A549 (cell line): ENCODE measurements at regions not wholly inside any gene's neighbourhood (a gene's known extent, or its start where the extent isn't known, plus 50 kb on each side); places are given as distances from the start of the nearest gene placed in this dataset.
A peak's percentile ranks its signal among the peaks of the same experiment; 100 is the strongest.

Experiments used
- ATAC-seq, 2 experiments: fragments of 200-7000 bp in 1 of 2; fragments of >200 bp in 1 of 2; cut with Nextera tagmentation in 1 of 2; cut with Tn5 transposase in 1 of 2; 3 replicates each; pipeline versions ENCODE4 v1.8.0 to v1.9.1; 2018 to 2020; ENCODE audit warnings: mild to moderate bottlenecking in 1 of 2, moderate library complexity in 1 of 2
- CTCF ChIA-PET: fragments of 300-600 bp; sonication (Branson Sonifier 250); formaldehyde crosslinking; extraction: SDS; loops from one replicate; lab custom pipeline; 2021; ENCODE audit warnings: antibody characterized with exemption, inconsistent platforms; lab: Yijun Ruan, JAX
- POLR2A ChIA-PET: fragments of 350-600 bp; formaldehyde crosslinking; extraction: SDS; loops from one replicate; lab custom pipeline; 2021; ENCODE audit warnings: antibody characterized with exemption, inconsistent platforms; lab: Yijun Ruan, JAX
- DNase-seq, 2 experiments: peaks; one replicate each; pipeline versions ENCODE4 v3.0.0 to v3.0.0-alpha.2; 2011 to 2016; ENCODE audit warnings: low read depth in 1 of 2, low spot score in 1 of 2
- FAIRE-seq: peaks from 2 replicates; lab custom pipeline; 2011; peaks lifted over from hg19 to GRCh38; lab: Jason Lieb, UNC
- H3K27ac ChIP-seq, 2 experiments: fragments of >200 bp; sonication (Bioruptor Twin); formaldehyde crosslinking; 3 replicates each; pipeline ENCODE4 v1.5.1; 2016 to 2017
- H3K4me1 ChIP-seq: fragments of >200 bp; sonication (Bioruptor Twin); formaldehyde crosslinking; 3 replicates; pipeline ENCODE4 v1.6.1; 2016
- H3K4me2 ChIP-seq: fragments of >200 bp; sonication (Bioruptor Twin); formaldehyde crosslinking; 3 replicates; pipeline ENCODE4 v1.6.1; 2016
- H3K4me3 ChIP-seq: fragments of >200 bp; sonication (Bioruptor Twin); formaldehyde crosslinking; 3 replicates; pipeline ENCODE4 v1.5.1; 2016
- H3K9me3 ChIP-seq: fragments of >200 bp; sonication (Bioruptor Twin); formaldehyde crosslinking; 3 replicates; pipeline ENCODE4 v1.6.1; 2016
- ATOH8 ChIP-seq: fragments of 250-450 bp; sonication (Bioruptor Pico); IDR thresholded peaks from 2 replicates; pipeline ENCODE4 v1.5.0; 2020; ENCODE audit warnings: low read depth, mild to moderate bottlenecking, moderate library complexity
- CBX8 ChIP-seq: fragments of 200-600 bp; sonication (generic); IDR thresholded peaks from 2 replicates; pipeline ENCODE4 v1.6.1; 2016
- CTCF ChIP-seq: fragments of >200 bp; sonication (Bioruptor Twin); formaldehyde crosslinking; IDR thresholded peaks from 3 replicates; pipeline ENCODE4 v1.5.1; 2016
- EHMT2 ChIP-seq: fragments of 200-600 bp; sonication (generic); IDR thresholded peaks from 2 replicates; pipeline ENCODE4 v1.6.1; 2016; ENCODE audit warnings: antibody characterized with exemption, low read depth, mild to moderate bottlenecking, moderate library complexity
- FOSB ChIP-seq: fragments of 250-450 bp; sonication (Bioruptor Pico); IDR thresholded peaks from 2 replicates; pipeline ENCODE4 v1.5.0; 2020; ENCODE audit warnings: mild to moderate bottlenecking, moderate library complexity
- FOSL2 ChIP-seq, 2 experiments: fragments of 450-650 bp in 1 of 2; fragments of >200 bp in 1 of 2; sonication (Bioruptor Twin) in 1 of 2; formaldehyde crosslinking; IDR thresholded peaks; 2 replicates each; pipeline versions ENCODE4 v1.5.0 to v1.6.1; 2016 to 2020; ENCODE audit warnings: mild to moderate bottlenecking in 1 of 2, moderate library complexity in 1 of 2
- HOXA7 ChIP-seq: fragments of 250-450 bp; sonication (Bioruptor Pico); IDR thresholded peaks from 2 replicates; pipeline ENCODE4 v1.5.0; 2020; ENCODE audit warnings: mild to moderate bottlenecking, moderate library complexity
- HOXB5 ChIP-seq: fragments of 250-450 bp; sonication (Bioruptor Pico); IDR thresholded peaks from 2 replicates; pipeline ENCODE4 v1.5.0; 2020; ENCODE audit warnings: mild to moderate bottlenecking, moderate library complexity
- MAFK ChIP-seq: fragments of 450-650 bp; IDR thresholded peaks from 2 replicates; pipeline ENCODE4 v1.6.1; 2014; ENCODE audit not compliant: partially characterized antibody
- MAZ ChIP-seq: fragments of 150-350 bp; IDR thresholded peaks from 2 replicates; pipeline ENCODE4 v1.6.1; 2014; ENCODE audit warnings: antibody characterized with exemption, low read depth, low read length, borderline replicate concordance
- NR3C1 ChIP-seq: fragments of >200 bp; sonication (Bioruptor Twin); formaldehyde crosslinking; IDR thresholded peaks from 3 replicates; pipeline ENCODE4 v1.6.1; 2017
- PBX3 ChIP-seq: IDR thresholded peaks from 2 replicates; pipeline ENCODE4 v1.6.1; 2012
- RAD21 ChIP-seq, 2 experiments: fragments of >200 bp in 1 of 2; sonication (Bioruptor Twin) in 1 of 2; formaldehyde crosslinking in 1 of 2; IDR thresholded peaks in 1 of 2; conservative IDR thresholded peaks in 1 of 2; 2 replicates in 1 of 2; 3 replicates in 1 of 2; pipeline ENCODE4 v1.6.1; 2012 to 2018; ENCODE audit warnings: inconsistent platforms in 1 of 2
- RCOR1 ChIP-seq: fragments of 150-350 bp; IDR thresholded peaks from 2 replicates; pipeline ENCODE4 v1.6.1; 2014; ENCODE audit warnings: antibody characterized with exemption, low read length, low read depth
- RFX5 ChIP-seq: fragments of 450-650 bp; IDR thresholded peaks from 2 replicates; pipeline ENCODE4 v1.7.1; 2014; ENCODE audit warnings: antibody characterized with exemption, mild to moderate bottlenecking, moderate library complexity
- TFCP2L1 ChIP-seq: fragments of 250-450 bp; sonication (Bioruptor Pico); IDR thresholded peaks from 2 replicates; pipeline ENCODE4 v1.5.0; 2021; ENCODE audit warnings: mild to moderate bottlenecking
- TP53 ChIP-seq: fragments of 250-450 bp; sonication (Bioruptor Pico); IDR thresholded peaks from 2 replicates; pipeline ENCODE4 v1.5.0; 2021; ENCODE audit warnings: mild to moderate bottlenecking, moderate library complexity
- WGBS: methylation state at CpG from one replicate; pipeline ENCODE4 v1.1.6; 2017; ENCODE audit errors: missing lambda C conversion rate; 5-methylcytosine and 5-hydroxymethylcytosine counted together
- TF ChIP-seq, protein P1 (sequence below): fragments of >200 bp; sonication (Bioruptor Twin); formaldehyde crosslinking; IDR thresholded peaks from 3 replicates; pipeline ENCODE4 v1.6.1; 2016

DNA sequence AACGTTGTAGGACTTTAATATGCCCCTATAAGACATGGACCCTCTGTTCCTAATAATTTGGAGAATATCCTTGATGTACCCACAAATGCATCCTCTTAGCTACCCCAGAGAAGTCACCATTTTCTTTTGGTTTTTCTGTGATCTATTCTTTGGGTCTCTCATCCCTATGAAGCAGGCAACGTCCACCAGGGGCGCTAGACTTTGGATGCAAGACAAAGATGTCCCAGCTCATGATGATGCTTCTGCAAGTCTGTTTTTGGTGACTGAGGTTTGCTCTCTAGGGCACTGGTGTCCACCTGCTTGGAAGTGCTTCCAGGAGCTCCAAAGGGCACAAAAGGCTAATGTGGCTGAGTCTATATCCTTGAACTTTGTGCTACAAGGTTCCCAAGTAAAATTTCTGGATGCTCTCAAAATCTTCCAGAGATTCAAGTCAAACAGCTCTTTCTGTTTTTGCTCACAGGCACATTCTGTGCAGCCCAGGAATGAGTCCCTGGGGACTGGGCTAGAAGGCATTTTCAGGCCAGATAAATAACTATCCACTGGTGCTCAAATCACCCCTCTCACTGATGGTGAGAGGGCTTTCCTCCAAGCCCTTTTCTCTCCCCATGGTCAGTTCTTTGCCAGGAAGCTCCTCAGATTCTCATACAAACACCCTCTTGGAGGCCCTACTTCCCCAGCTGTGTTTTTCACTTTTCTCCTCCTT is 166.4 kb downstream of the C7orf25 start:
- WGBS = 2% methylated on average over 3 of the region's 3 CpGs
- CTCF ChIA-PET = interaction anchor here (0.6 to 1.9 kb wide), 13 partner anchors 13 to 802 kb away, joined by 3 to 6 read pairs (median 3); no protein-coding TSS in a partner anchor
- no peak overlapping the region for H3K27ac ChIP-seq
- H3K4me1 ChIP-seq = no peaks in the 10 kb centered on the region
- H3K4me3 ChIP-seq = no peak overlapping the region
- TF ChIP-seq CTCF = peak; percentile 35
- no peak for TF ChIP-seq HOXB5 (CRISPR knock-in tag)
- TF ChIP-seq PBX3 = no peak
- TF ChIP-seq CBX8 = no peak
- TF ChIP-seq, protein P1, sequence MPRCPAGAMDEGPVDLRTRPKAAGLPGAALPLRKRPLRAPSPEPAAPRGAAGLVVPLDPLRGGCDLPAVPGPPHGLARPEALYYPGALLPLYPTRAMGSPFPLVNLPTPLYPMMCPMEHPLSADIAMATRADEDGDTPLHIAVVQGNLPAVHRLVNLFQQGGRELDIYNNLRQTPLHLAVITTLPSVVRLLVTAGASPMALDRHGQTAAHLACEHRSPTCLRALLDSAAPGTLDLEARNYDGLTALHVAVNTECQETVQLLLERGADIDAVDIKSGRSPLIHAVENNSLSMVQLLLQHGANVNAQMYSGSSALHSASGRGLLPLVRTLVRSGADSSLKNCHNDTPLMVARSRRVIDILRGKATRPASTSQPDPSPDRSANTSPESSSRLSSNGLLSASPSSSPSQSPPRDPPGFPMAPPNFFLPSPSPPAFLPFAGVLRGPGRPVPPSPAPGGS = no peak
- no peak for TF ChIP-seq RCOR1
- no peak for TF ChIP-seq MAFK
- TF ChIP-seq, all 56 proteins: peak for 1
- FAIRE-seq = no peak
- Histone ChIP-seq H3K9me3 (no peaks in the 10 kb centered on the region), H3K4me2 (no peak overlapping the region)
- POLR2A ChIA-PET = no interaction called here
- DNase-seq = peak; percentile 24 to 55
- ATAC-seq = peak in 1 of 2 experiments; percentile 67; a peak in 2 of 6 replicates

GRCh38 chr7:42744746-42745145 is 167.1 kb downstream of the C7orf25 start:
- Histone ChIP-seq H3K9me3 (no peaks in the 10 kb centered on the region), H3K27ac (no peak overlapping the region), H3K4me2 (no peak overlapping the region), H3K4me3 (no peak overlapping the region), H3K4me1 (no peaks in the 10 kb centered on the region)
- ChIA-PET POLR2A (no interaction called here), CTCF (interaction anchor here (1.0 to 1.9 kb wide), 8 partner anchors 13 to 802 kb away, joined by 3 to 6 read pairs (median 4); no protein-coding TSS in a partner anchor)
- TF ChIP-seq TP53 (CRISPR knock-in tag) = no peak
- TF ChIP-seq FOSL2 (IDR thresholded peaks at IDR 0.05) = no peak
- TF ChIP-seq FOSL2 (CRISPR knock-in tag; IDR thresholded peaks at IDR 0.05) = no peak
- no peak for TF ChIP-seq ATOH8 (CRISPR knock-in tag)
- TF ChIP-seq RFX5 = no peak
- TF ChIP-seq RAD21 (conservative IDR thresholded peaks at IDR 0.05 in 1 of 2, IDR thresholded peaks at IDR 0.05 in 1 of 2) = no peak
- TF ChIP-seq EHMT2 = no peak
- no peak for TF ChIP-seq NR3C1
- no peak for TF ChIP-seq HOXA7 (CRISPR knock-in tag)
- no peak for TF ChIP-seq FOSB (CRISPR knock-in tag)
- no peak for TF ChIP-seq TFCP2L1 (CRISPR knock-in tag)
- TF ChIP-seq MAZ = no peak
- no peak for ATAC-seq
- FAIRE-seq = peak; percentile 39
- WGBS = 35% methylated on average over 3 of the region's 3 CpGs
- no peak for DNase-seq
